Stimulated activated naive CD4-positive, alpha-beta T cell (primary cell): ENCODE measurements at regions not wholly inside any gene's neighbourhood (a gene's known extent, or its start where the extent isn't known, plus 50 kb on each side); places are given as distances from the start of the nearest gene placed in this dataset.
"Not testable (repeated sequence)": the region's sequence is repeated elsewhere in the genome, so short reads cannot be mapped to it uniquely, and the experiment has no call there.

Experiments
- DNase-seq, 6 experiments: peaks; one replicate each; lab custom pipeline; 2025; lab: John Stamatoyannopoulos, UW

- peak in 1 of 6 experiments; percentile 12 for DNase-seq
Measured at GRCh38 chr6:139539852-139540251, 165.4 kb upstream of the CITED2 start.

- DNase-seq: no peak
Measured at GRCh38 chr6:139538366-139538765, 163.9 kb upstream of the CITED2 start.

GRCh38 chr6:139536751-139537617 lies 162.5 kb upstream of the CITED2 start:
- DNase-seq: no peak

- DNase-seq: no peak
Measured at GRCh38 chr6:139534472-139535115, 160.1 kb upstream of the CITED2 start.

DNA sequence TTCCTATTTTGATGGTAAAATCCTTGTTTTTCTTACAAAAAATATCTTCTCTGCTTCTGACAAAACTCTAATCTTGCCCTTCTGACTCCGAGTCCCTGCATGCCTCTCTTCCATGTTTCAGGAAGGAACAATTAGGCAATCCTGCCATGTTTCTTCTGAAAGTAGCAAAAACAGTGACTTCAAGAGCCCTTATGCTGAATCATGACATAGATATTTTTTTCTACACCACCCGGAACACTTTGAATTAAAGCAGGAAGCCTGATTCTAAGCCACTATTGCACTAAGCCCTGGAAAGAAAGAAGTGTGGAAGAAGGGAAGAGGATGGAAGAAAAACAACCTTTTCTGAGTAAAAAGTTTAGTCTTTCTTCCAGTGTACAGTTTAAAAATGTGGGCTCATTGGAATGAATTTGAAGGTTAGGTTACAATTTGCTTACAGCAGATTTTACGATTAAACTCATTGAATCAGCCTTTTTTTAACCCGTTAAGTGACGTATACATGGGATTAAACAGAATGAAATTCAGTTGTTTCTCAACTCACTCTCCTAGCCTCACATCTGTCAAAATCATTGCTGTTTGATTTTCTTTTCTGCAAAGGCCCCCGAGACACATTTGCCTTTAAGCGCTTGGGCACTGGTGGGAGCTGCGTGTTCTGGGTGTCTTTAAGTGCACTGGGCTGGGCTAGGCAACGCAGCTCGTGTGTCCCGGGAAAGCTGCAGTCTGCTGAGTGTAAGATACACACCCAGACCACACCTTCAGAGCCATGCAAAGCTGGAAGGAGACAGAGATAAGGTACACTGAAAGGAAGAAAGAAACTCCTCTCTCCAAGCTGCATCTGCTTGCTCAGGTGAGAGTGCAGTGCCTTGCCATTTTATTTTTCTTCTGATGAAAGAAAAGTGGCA lies 159.4 kb upstream of the CITED2 start:
- DNase-seq: no peak

DNA sequence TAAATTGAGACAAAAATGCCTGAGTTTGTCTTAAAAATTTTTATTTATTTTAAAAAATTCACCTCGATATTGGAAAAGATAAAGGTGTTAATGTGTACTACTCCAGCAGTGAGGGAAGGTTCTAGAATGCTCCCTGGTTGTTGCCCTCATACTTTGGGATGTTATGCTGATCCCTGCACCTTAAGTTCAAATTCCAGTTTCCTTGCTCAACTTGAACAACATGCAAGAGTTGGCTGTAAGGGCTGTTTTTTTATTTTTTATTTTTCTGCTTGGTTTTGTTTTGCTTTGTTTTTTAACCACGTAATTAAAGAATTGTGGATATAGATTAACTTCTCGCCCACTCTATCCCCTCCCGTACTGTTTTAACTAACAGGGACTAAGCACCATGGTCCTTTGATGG lies 158.7 kb upstream of the CITED2 start:
- DNase-seq: no peak

DNA sequence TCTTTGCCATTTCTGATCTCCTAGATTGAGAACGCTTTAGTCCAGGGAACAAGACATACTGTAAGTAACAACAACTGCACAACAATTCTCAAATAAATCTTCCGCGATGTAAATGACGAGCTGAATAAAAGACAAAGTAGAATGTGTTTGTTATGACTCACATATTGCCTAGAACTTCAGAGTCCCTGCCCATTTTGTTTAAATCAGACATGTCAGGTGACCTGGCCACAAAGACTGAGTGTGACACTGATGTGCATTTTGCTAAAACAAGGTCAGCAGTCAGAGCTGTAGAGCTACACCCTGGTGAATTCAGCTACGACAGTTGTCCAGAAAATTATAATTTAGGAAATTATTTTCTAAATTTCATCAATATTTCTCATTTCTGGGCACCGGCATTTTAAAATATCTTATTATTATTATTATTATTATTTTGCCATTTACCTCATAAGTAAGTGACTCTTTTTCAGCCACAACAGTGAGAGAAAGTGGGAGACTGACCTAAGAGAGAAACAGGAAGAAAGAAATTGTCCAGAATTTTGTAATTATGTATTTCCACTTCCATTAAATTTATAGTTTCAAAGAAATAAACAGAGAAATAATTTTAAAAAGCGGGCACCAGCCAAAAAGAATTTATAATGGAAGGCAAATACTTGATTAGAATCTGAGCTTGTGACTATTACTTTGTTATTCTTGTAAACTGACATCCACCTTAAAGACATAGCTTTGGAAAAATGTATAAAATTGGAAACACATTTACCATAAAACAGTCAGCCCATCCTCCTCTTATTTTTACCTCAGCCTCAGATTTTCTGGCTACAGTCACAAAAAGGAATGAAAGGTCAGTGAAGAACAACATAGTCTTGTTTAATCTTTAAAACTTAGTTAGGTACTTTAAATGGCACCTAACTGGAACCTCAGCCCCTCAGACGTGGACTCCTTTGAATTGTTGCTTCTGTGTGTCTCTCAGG lies 157.0 kb upstream of the CITED2 start:
- DNase-seq: no peak

- DNase-seq: no peak
Measured at GRCh38 chr6:139530561-139530960, 156.1 kb upstream of the CITED2 start.

DNA sequence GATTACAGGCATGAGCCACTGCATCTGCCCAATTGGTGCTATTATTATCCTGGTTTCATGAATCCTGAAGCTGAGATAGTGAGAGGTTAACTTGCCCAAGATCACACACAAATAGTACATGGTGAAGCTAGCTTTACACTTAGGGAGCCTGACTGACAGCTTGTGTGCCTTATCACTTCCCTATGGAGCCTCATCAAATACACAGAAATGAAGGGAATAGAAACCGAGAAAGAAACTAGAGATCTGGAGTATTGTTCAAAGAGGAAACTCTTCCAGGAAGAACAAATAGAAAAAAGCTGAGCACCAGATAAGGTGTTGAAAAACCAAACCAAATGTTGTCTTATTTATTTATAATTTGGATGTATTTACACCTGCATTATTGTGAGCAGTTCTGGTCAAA lies 155.0 kb upstream of the CITED2 start:
- no peak for DNase-seq

DNA sequence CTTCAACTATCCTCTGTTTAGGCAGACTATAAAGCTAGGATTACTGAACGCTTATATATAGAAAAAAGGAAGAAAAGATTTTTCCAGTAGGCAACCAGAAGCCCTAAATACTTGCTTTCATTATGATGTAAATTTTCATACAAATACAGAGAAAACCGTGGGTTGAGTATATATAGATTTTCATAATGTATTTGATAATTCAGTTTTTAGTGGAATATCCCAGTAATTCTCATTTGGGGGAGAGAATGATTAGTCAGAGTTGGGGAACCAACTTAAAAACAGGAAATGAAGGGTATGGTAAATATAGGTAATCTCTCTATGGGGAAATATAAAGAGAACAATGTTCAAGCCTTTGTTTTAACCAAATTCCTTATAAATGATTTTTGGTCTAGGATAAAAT lies 154.0 kb upstream of the CITED2 start:
- no peak for DNase-seq

- no peak for DNase-seq
Measured at GRCh38 chr6:139525415-139525814, 151.0 kb upstream of the CITED2 start.

DNA sequence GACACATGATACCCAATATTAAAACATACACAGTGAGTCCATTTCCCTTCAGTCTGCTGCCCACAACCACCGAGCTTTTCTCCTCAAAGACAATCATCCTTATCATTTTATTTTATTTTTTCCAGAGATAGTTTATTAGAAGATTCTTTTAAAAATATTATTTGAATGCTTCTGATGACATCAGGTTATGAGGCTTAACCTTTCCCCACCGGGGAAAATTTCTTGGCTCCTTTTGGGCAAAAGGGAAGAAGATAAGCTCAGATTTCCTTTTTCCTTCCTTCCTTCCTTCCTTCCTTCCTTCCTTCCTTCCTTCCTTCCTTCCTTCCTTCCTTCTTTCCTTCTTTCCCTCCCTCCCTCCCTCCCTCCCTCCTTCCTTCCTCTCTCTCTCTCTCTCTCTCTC lies 149.5 kb upstream of the CITED2 start:
- DNase-seq: no peak

DNA sequence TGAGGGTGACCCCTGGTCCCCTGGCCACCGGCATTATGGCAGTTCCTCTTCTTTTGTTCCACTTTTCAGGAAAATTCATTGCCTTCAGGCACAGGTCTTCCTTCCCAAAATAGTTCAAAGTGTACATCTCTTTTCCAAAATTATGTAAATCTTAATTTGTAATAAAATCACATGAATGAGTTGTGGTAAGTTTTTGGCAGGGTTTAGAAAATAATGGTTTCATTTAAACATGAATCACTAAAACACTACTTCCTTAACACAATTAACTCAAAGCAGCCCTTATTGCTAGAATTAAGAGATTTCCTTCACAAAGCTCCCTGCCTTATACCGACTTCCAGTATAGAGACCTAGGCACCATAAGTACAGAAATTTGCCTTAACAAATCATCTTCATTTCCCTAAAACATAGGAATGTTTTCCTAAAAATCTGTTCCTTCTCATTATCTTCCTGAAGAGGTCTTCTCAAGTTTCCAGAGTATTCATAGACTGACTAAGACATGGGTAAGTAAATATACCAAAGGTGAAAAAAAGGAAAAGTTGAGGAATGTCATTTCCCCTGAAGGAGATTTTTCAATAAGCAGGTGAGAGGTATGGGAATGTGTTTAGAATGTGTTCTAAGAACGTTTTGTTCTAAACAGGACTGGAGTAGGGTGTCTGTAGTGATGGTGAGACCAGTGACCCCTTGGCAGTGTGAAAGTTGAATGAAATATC lies 148.2 kb upstream of the CITED2 start:
- no peak for DNase-seq

DNA sequence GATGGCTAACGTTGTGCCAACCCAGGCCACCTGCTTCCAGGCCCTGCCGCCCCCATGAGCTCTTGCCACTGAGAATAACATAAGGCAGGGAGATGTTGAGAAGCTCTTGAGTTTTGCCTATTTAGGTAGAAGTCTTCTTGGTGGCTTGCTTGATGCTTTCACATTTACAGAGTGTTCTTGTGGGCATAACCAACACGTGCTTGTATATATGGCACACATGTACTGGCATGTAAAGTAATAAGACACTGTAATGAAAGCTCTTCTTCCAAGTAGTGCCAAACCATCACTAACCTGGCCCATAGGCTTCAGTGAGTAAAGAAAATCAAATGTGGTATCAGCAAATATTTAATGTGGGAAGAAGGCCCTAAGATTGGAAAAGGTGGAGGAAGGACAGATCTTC lies 146.9 kb upstream of the CITED2 start:
- DNase-seq: no peak

- DNase-seq: no peak
Measured at GRCh38 chr6:139520321-139520768, 145.9 kb upstream of the CITED2 start.

- no peak for DNase-seq
Measured at GRCh38 chr6:139519571-139520031, 145.2 kb upstream of the CITED2 start.

DNA sequence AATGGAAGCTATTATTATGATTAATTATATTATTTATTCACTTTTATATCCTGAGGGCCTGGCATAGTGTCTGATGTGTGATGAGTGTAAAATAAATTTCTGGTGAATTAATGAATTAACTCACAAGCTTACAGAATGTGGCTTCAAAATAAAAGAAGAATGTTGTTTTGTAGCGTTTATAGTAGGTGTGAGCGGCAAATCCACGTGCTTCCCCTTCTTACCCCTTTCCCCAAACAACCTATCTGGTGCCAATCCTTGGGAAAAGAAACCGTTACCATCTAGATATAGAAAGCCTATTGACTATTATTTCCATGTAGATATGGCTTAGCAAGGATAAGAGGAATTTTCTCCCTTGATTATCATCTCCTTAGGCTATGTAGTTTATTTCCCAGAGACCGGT lies 144.6 kb upstream of the CITED2 start:
- no peak for DNase-seq

- DNase-seq: no peak
Measured at GRCh38 chr6:139518556-139519091, 144.2 kb upstream of the CITED2 start.

GRCh38 chr6:139517998-139518555 lies 143.6 kb upstream of the CITED2 start:
- DNase-seq: not testable (repeated sequence)

- no peak for DNase-seq
Measured at GRCh38 chr6:139515511-139515910, 141.1 kb upstream of the CITED2 start.
